ENCODE measurements at regions not wholly inside any gene's neighbourhood (a gene's known extent, or its start where the extent isn't known, plus 50 kb on each side); places are given as distances from the start of the nearest gene placed in this dataset.
"Not testable (repeated sequence)": the region's sequence is repeated elsewhere in the genome, so short reads cannot be mapped to it uniquely, and the experiment has no call there.

DNA sequence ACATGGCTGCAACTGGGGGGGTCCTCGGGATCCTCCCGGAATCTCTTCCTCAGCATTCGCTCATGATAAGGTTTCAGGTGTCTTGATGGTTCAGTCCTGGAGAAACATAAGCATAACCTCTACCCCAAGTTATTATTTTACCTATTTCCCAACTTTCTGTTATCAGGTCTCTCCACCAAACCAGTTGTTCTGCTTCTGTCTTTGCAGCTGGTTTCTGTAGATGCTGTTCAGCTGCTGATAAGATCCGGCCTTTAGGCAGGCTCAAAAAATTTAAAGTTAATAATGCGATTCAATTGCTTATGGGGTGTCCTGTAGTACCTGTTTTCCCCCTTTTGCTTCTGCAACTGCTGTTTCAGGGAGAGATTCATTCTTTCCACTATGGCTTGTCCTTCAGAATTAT is 55.6 kb upstream of the LPCAT1 start:
- TF ChIP-seq, protein P1, sequence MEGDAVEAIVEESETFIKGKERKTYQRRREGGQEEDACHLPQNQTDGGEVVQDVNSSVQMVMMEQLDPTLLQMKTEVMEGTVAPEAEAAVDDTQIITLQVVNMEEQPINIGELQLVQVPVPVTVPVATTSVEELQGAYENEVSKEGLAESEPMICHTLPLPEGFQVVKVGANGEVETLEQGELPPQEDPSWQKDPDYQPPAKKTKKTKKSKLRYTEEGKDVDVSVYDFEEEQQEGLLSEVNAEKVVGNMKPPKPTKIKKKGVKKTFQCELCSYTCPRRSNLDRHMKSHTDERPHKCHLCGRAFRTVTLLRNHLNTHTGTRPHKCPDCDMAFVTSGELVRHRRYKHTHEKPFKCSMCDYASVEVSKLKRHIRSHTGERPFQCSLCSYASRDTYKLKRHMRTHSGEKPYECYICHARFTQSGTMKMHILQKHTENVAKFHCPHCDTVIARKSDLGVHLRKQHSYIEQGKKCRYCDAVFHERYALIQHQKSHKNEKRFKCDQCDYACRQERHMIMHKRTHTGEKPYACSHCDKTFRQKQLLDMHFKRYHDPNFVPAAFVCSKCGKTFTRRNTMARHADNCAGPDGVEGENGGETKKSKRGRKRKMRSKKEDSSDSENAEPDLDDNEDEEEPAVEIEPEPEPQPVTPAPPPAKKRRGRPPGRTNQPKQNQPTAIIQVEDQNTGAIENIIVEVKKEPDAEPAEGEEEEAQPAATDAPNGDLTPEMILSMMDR (tag by site-specific recombination; IDR thresholded peaks at IDR 0.05), result not testable (repeated sequence)
- TF ChIP-seq, protein P2, sequence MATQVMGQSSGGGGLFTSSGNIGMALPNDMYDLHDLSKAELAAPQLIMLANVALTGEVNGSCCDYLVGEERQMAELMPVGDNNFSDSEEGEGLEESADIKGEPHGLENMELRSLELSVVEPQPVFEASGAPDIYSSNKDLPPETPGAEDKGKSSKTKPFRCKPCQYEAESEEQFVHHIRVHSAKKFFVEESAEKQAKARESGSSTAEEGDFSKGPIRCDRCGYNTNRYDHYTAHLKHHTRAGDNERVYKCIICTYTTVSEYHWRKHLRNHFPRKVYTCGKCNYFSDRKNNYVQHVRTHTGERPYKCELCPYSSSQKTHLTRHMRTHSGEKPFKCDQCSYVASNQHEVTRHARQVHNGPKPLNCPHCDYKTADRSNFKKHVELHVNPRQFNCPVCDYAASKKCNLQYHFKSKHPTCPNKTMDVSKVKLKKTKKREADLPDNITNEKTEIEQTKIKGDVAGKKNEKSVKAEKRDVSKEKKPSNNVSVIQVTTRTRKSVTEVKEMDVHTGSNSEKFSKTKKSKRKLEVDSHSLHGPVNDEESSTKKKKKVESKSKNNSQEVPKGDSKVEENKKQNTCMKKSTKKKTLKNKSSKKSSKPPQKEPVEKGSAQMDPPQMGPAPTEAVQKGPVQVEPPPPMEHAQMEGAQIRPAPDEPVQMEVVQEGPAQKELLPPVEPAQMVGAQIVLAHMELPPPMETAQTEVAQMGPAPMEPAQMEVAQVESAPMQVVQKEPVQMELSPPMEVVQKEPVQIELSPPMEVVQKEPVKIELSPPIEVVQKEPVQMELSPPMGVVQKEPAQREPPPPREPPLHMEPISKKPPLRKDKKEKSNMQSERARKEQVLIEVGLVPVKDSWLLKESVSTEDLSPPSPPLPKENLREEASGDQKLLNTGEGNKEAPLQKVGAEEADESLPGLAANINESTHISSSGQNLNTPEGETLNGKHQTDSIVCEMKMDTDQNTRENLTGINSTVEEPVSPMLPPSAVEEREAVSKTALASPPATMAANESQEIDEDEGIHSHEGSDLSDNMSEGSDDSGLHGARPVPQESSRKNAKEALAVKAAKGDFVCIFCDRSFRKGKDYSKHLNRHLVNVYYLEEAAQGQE (tag by site-specific recombination; IDR thresholded peaks at IDR 0.05), result not testable (repeated sequence)
- not testable (repeated sequence) for TF ChIP-seq ZNF791 (tag by site-specific recombination; IDR thresholded peaks at IDR 0.05)

Measured in HEK293 (cell line).